ENCODE measurements at regions not wholly inside any gene's neighbourhood (a gene's known extent, or its start where the extent isn't known, plus 50 kb on each side); places are given as distances from the start of the nearest gene placed in this dataset.
"Not testable (repeated sequence)": the region's sequence is repeated elsewhere in the genome, so short reads cannot be mapped to it uniquely, and the experiment has no call there.

- H4K20me1 ChIP-seq (ENCODE audit: insufficient read depth, low read length); H3K4me1 ChIP-seq (ENCODE audit: low read length); H3K4me3 ChIP-seq (ENCODE audit: low read length); H3K9ac ChIP-seq (ENCODE audit: low read length); H3K9me3 ChIP-seq (ENCODE audit: insufficient read depth, low read length); H3K79me2 ChIP-seq (ENCODE audit: low read length); H2AFZ ChIP-seq (ENCODE audit: low read depth, low read length); H3K36me3 ChIP-seq (replicated peaks; ENCODE audit: low read depth, low read length); H3K4me2 ChIP-seq (ENCODE audit: low read length); H3K27me3 ChIP-seq (ENCODE audit: low read depth, low read length); H3K27ac ChIP-seq (ENCODE audit: low read length): not testable (repeated sequence)
Observed at GRCh38 chr1:120649730-120650129, 74.0 kb upstream of the NBPF26 start.

DNA sequence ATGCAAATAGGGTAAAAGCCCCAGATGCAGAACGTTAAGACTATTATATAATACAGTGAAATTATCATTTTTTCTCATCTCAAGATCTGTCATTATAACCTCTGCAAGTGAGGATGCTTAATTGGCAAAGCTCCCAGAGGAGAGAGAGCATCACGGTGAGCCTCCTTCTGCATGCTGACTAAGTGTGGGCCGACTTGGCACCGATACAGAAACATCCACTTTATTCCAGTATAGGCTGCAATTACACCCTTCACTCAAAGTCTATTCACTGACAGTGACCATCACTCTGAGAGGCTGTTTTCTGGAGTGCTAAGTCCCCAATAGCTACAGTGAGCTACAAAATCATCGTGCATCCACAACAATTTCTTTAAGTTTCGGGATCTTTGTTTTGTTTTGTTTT lies 69.6 kb upstream of the NBPF26 start:
- H3K79me2 ChIP-seq (ENCODE audit: low read length); H3K4me1 ChIP-seq (ENCODE audit: low read length); H3K36me3 ChIP-seq (replicated peaks; ENCODE audit: low read depth, low read length); H3K4me2 ChIP-seq (ENCODE audit: low read length); H3K9me3 ChIP-seq (ENCODE audit: insufficient read depth, low read length); H4K20me1 ChIP-seq (ENCODE audit: insufficient read depth, low read length); H3K27ac ChIP-seq (ENCODE audit: low read length); H3K4me3 ChIP-seq (ENCODE audit: low read length); H2AFZ ChIP-seq (ENCODE audit: low read depth, low read length); H3K27me3 ChIP-seq (ENCODE audit: low read depth, low read length); H3K9ac ChIP-seq (ENCODE audit: low read length): not testable (repeated sequence)

DNA sequence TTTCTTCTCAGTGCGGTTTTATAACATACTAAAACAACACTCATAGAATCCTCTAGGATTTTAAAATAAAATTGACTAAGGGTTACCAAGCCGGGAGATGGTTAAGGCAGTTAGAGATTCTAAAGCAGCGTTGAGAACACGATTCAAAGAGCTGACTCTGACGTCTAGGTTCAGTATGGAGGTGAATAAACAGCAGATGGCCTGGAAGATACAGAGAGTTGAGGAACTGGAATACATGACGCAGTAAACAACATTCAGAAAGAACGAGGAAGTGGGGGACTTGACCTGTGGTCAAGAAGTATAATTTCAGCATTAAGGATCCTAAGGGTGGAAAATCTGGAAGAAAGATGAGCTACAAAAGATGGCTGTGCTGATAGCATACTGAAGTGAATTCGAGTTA lies 68.4 kb upstream of the NBPF26 start:
- H3K9ac ChIP-seq (ENCODE audit: low read length); H3K27me3 ChIP-seq (ENCODE audit: low read depth, low read length); H3K4me1 ChIP-seq (ENCODE audit: low read length); H3K27ac ChIP-seq (ENCODE audit: low read length); H3K79me2 ChIP-seq (ENCODE audit: low read length); H3K9me3 ChIP-seq (ENCODE audit: insufficient read depth, low read length); H2AFZ ChIP-seq (ENCODE audit: low read depth, low read length); H3K4me3 ChIP-seq (ENCODE audit: low read length); H3K4me2 ChIP-seq (ENCODE audit: low read length); H4K20me1 ChIP-seq (ENCODE audit: insufficient read depth, low read length); H3K36me3 ChIP-seq (replicated peaks; ENCODE audit: low read depth, low read length): not testable (repeated sequence)

GRCh38 chr1:120656116-120656515 lies 67.6 kb upstream of the NBPF26 start:
- H3K27ac ChIP-seq (ENCODE audit: low read length); H3K36me3 ChIP-seq (replicated peaks; ENCODE audit: low read depth, low read length); H3K9ac ChIP-seq (ENCODE audit: low read length); H3K27me3 ChIP-seq (ENCODE audit: low read depth, low read length); H3K4me3 ChIP-seq (ENCODE audit: low read length); H3K4me2 ChIP-seq (ENCODE audit: low read length); H2AFZ ChIP-seq (ENCODE audit: low read depth, low read length); H3K9me3 ChIP-seq (ENCODE audit: insufficient read depth, low read length); H3K79me2 ChIP-seq (ENCODE audit: low read length); H4K20me1 ChIP-seq (ENCODE audit: insufficient read depth, low read length); H3K4me1 ChIP-seq (ENCODE audit: low read length): not testable (repeated sequence)

DNA sequence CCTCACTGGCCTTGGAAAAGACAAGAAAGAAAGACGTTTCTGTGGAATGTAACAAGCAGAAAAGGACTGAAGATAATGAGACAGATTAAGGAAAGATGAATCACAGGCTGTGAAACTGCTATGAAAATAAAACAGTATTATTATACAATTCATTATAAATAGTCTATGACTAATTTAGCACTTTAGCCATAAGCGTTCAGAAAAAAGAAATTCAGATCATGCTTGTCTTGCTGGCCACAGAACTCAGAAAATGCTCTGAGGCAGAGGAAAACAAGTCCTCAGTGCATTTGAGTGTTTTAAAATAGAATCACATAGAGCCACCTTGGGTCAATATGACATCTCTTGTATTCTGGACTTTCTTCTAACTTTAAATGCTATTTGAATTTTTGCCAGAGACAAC lies 65.9 kb upstream of the NBPF26 start:
- not testable (repeated sequence) for H3K9me3 ChIP-seq (ENCODE audit: insufficient read depth, low read length); H3K79me2 ChIP-seq (ENCODE audit: low read length); H3K4me3 ChIP-seq (ENCODE audit: low read length); H3K36me3 ChIP-seq (replicated peaks; ENCODE audit: low read depth, low read length); H4K20me1 ChIP-seq (ENCODE audit: insufficient read depth, low read length); H3K4me2 ChIP-seq (ENCODE audit: low read length); H3K27ac ChIP-seq (ENCODE audit: low read length); H3K9ac ChIP-seq (ENCODE audit: low read length); H2AFZ ChIP-seq (ENCODE audit: low read depth, low read length); H3K27me3 ChIP-seq (ENCODE audit: low read depth, low read length); H3K4me1 ChIP-seq (ENCODE audit: low read length)

DNA sequence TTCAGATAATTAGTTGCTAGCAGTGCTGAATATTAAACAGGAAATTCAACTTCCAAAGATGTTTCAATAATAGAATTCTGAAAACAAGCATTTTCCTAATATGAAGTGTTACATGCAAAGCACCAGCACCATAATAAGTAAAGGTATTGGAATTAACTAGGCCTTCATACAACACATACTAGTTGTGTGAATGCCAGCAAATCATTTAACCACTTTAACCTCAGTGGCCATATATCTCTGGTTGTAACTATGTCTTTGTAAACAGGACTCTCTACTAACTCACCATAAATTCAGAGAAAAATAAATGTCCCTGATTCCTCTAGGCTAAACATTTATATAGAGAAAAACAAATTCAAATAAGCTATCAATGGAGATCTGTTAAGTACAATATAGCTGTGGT lies 65.1 kb upstream of the NBPF26 start:
- H3K9me3 ChIP-seq (ENCODE audit: insufficient read depth, low read length); H2AFZ ChIP-seq (ENCODE audit: low read depth, low read length); H3K79me2 ChIP-seq (ENCODE audit: low read length); H3K9ac ChIP-seq (ENCODE audit: low read length); H3K4me2 ChIP-seq (ENCODE audit: low read length); H3K27me3 ChIP-seq (ENCODE audit: low read depth, low read length); H3K4me3 ChIP-seq (ENCODE audit: low read length); H3K27ac ChIP-seq (ENCODE audit: low read length); H3K36me3 ChIP-seq (replicated peaks; ENCODE audit: low read depth, low read length); H4K20me1 ChIP-seq (ENCODE audit: insufficient read depth, low read length); H3K4me1 ChIP-seq (ENCODE audit: low read length): not testable (repeated sequence)

DNA sequence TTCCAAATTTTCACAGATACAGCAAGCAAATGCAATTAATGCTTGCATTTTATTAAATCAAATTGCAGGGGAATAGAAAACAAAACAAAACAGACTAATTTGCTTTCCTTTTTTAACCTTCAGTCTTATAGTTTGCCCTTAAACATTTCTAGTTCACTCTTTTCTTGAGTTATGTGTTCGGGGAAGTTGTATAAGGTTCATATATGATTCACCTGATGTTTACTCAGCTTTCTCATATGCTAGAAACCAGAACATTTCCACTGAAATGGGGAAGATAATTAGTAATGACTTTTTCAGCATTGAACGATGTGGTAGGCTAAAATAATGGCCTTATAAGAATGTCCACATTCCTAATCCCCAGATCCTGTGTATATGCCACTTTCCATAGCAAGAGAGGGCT lies 64.6 kb upstream of the NBPF26 start:
- H3K9ac ChIP-seq (ENCODE audit: low read length); H3K79me2 ChIP-seq (ENCODE audit: low read length); H3K4me3 ChIP-seq (ENCODE audit: low read length); H3K27me3 ChIP-seq (ENCODE audit: low read depth, low read length); H3K9me3 ChIP-seq (ENCODE audit: insufficient read depth, low read length); H2AFZ ChIP-seq (ENCODE audit: low read depth, low read length); H3K36me3 ChIP-seq (replicated peaks; ENCODE audit: low read depth, low read length); H4K20me1 ChIP-seq (ENCODE audit: insufficient read depth, low read length); H3K4me2 ChIP-seq (ENCODE audit: low read length); H3K4me1 ChIP-seq (ENCODE audit: low read length); H3K27ac ChIP-seq (ENCODE audit: low read length): not testable (repeated sequence)

DNA sequence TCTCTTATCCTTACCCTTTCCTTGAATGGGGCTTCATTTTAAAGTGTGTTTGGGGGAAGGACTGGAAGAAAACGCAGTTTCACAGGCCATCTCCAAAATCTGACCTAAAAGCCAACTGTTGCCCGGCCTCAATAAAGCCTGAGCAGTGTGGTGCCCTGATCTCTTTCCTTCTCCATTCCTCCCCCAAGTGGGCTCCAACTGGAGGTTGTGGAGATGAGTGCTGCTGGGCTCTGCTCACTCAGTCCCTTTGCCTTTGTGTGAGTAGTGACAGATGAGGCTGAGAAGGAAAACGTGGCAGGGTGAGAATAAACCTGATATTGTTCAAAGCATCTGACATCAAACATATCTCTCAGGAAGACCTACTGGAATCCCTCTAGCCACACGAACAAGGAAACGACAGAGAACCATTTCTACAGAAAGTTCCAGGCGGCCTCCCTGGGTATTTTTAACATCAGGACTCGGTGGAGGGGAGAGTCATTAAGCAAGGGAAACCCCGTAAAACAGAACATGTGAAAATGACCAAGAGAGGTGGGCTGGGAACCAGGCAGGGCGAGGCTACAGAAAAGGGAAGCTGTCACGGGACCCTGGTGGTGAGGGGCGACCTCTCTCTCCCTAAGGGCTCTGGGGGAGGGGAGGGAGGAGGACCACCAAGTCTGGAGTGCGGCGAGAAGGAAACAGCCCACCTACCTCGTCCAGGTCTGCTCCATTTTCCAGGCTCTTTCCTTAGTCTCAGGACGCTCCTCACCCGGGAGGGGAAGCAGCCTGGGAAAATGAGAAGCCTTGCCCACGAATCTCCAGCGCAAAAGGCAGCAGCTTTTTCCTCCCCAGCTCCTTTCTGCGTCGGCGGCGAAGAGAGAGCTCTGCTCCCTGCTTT lies 59.1 kb upstream of the NBPF26 start:
- not testable (repeated sequence) for H3K27me3 ChIP-seq (ENCODE audit: low read depth, low read length); H3K9ac ChIP-seq (ENCODE audit: low read length); H3K9me3 ChIP-seq (ENCODE audit: insufficient read depth, low read length); H4K20me1 ChIP-seq (ENCODE audit: insufficient read depth, low read length); H3K36me3 ChIP-seq (replicated peaks; ENCODE audit: low read depth, low read length); H3K27ac ChIP-seq (ENCODE audit: low read length); H3K79me2 ChIP-seq (ENCODE audit: low read length); H3K4me1 ChIP-seq (ENCODE audit: low read length); H2AFZ ChIP-seq (ENCODE audit: low read depth, low read length)
- peak overlapping the region; percentile 47; the same call in 1 of the 2 replicates for H3K4me3 ChIP-seq (ENCODE audit: low read length)
- H3K4me2 ChIP-seq (ENCODE audit: low read length) = peak overlapping the region; percentile 34; the same call in 1 of the 2 replicates

- peak overlapping the region; percentile 34; the same call in 1 of the 2 replicates for H3K4me2 ChIP-seq (ENCODE audit: low read length)
- H2AFZ ChIP-seq (ENCODE audit: low read depth, low read length); H3K9me3 ChIP-seq (ENCODE audit: insufficient read depth, low read length); H3K79me2 ChIP-seq (ENCODE audit: low read length); H3K27ac ChIP-seq (ENCODE audit: low read length); H3K27me3 ChIP-seq (ENCODE audit: low read depth, low read length); H3K4me1 ChIP-seq (ENCODE audit: low read length); H3K36me3 ChIP-seq (replicated peaks; ENCODE audit: low read depth, low read length); H3K9ac ChIP-seq (ENCODE audit: low read length); H4K20me1 ChIP-seq (ENCODE audit: insufficient read depth, low read length): not testable (repeated sequence)
- peak overlapping the region; percentile 47; the same call in 1 of the 2 replicates for H3K4me3 ChIP-seq (ENCODE audit: low read length)
Observed at GRCh38 chr1:120665250-120665577, 58.5 kb upstream of the NBPF26 start.

GRCh38 chr1:120668187-120668586 lies 55.6 kb upstream of the NBPF26 start:
- H3K27ac ChIP-seq (ENCODE audit: low read length); H3K4me3 ChIP-seq (ENCODE audit: low read length); H3K4me1 ChIP-seq (ENCODE audit: low read length); H3K36me3 ChIP-seq (replicated peaks; ENCODE audit: low read depth, low read length); H2AFZ ChIP-seq (ENCODE audit: low read depth, low read length); H3K9ac ChIP-seq (ENCODE audit: low read length); H3K79me2 ChIP-seq (ENCODE audit: low read length); H3K9me3 ChIP-seq (ENCODE audit: insufficient read depth, low read length); H3K4me2 ChIP-seq (ENCODE audit: low read length); H3K27me3 ChIP-seq (ENCODE audit: low read depth, low read length); H4K20me1 ChIP-seq (ENCODE audit: insufficient read depth, low read length): not testable (repeated sequence)

Data from OCI-LY3 (cell line).